ENCODE measurements at regions not wholly inside any gene's neighbourhood (a gene's known extent, or its start where the extent isn't known, plus 50 kb on each side); places are given as distances from the start of the nearest gene placed in this dataset.

DNA sequence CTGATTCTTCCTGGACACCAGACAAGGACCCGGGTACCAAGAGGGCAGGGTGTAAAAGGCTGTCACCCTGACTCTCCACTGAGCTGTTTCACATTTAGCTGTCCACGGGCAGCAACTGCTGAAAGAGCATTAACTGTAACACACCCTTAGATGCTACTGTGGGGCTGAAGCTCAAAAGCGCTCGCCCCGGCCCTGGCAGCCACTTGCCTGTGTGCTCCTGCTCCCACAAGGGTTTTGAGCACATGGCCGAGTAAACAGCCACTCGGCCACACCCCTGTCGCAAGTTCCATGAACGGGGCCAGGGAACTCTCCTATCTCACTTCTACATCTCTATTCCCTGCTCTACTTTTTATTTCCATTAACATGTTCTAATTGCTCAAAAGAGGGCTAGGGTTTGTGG, 421.7 kb downstream of the TUSC7 start:
- H4K20me1 ChIP-seq (ENCODE audit: insufficient read depth) = no peaks in the 10 kb centered on the region
- CTCF ChIA-PET = no interaction called here

GRCh38 chr3:117133066-117133465, 423.5 kb downstream of the TUSC7 start:
- H2AFZ ChIP-seq (ENCODE audit: low read depth) = no peak overlapping the region
- H3K79me2 ChIP-seq (ENCODE audit: insufficient read depth) = no peaks in the 10 kb centered on the region
- no peaks in the 10 kb centered on the region for H3K36me3 ChIP-seq (replicated peaks in 1 of 2; ENCODE audit: control insufficient read depth in 1 of 2, insufficient read depth in 2 of 2, low read length in 1 of 2)
- TF ChIP-seq MEF2A (IDR thresholded peaks at IDR 0.05; ENCODE audit: borderline replicate concordance, low read depth) (no peak), CTCF (IDR thresholded peaks at IDR 0.05) (no peak), USF1 (IDR thresholded peaks at IDR 0.05; ENCODE audit: borderline replicate concordance, low read depth) (no peak), TAF1 (IDR thresholded peaks at IDR 0.05; ENCODE audit: borderline replicate concordance, low read depth, low read length) (no peak), POLR2AphosphoS5 (IDR thresholded peaks at IDR 0.05; ENCODE audit: low read depth, low read length) (no peak), YY1 (IDR thresholded peaks at IDR 0.05; ENCODE audit: low read depth) (no peak), EP300 (IDR thresholded peaks at IDR 0.05; ENCODE audit: borderline replicate concordance in 1 of 2, low read depth in 1 of 2, low read length in 1 of 2) (no peak), TCF12 (IDR thresholded peaks at IDR 0.05) (no peak), REST (IDR thresholded peaks at IDR 0.05; ENCODE audit: low read depth, low read length) (no peak), JUND (IDR thresholded peaks at IDR 0.05) (no peak), SIN3A (IDR thresholded peaks at IDR 0.05; ENCODE audit: borderline replicate concordance, low read depth, low read length) (no peak)
- TF ChIP-seq, protein P1, sequence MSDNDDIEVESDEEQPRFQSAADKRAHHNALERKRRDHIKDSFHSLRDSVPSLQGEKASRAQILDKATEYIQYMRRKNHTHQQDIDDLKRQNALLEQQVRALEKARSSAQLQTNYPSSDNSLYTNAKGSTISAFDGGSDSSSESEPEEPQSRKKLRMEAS (IDR thresholded peaks at IDR 0.05; ENCODE audit: low read depth) = no peak
- no peaks in the 10 kb centered on the region for H3K27me3 ChIP-seq (ENCODE audit: insufficient read depth)
- DNase-seq = no peak
- no peaks in the 10 kb centered on the region for H4K20me1 ChIP-seq (ENCODE audit: insufficient read depth)
- no peak overlapping the region for H3K4me2 ChIP-seq
- ChIA-PET CTCF (no interaction called here), POLR2A (no interaction called here)
- H3K4me1 ChIP-seq (ENCODE audit: control insufficient read depth in 1 of 2, insufficient read depth in 2 of 2, low read depth in 1 of 2, low read length in 1 of 2) = peaks cover 0 to 4% of the 10 kb centered on the region in 2 experiments; a peak in 2 of 4 replicates
- H3K27ac ChIP-seq (ENCODE audit: low read depth in 2 of 2, low read length in 1 of 2) = no peak overlapping the region
- no peak overlapping the region for H3K4me3 ChIP-seq (ENCODE audit: low read depth in 2 of 2, low read length in 1 of 2)
- no peaks in the 10 kb centered on the region for H3F3A ChIP-seq (replicated peaks; ENCODE audit: insufficient read depth)
- H3K9me2 ChIP-seq = no peaks in the 10 kb centered on the region
- H3K9me3 ChIP-seq = no peaks in the 10 kb centered on the region
- WGBS (ENCODE audit: low lambda C conversion rate) = 94% methylated on average over 1 of the region's 1 CpG
- H3K9ac ChIP-seq = no peak overlapping the region

More for the DNA sequence above, 421.7 kb downstream of the TUSC7 start:
- 83% methylated on average over 5 of the region's 9 CpGs for WGBS (ENCODE audit: low lambda C conversion rate)
- H3K9ac ChIP-seq = no peak overlapping the region
- H3K9me2 ChIP-seq = no peaks in the 10 kb centered on the region
- no peaks in the 10 kb centered on the region for H3K27me3 ChIP-seq (ENCODE audit: insufficient read depth)
- H3F3A ChIP-seq (replicated peaks; ENCODE audit: insufficient read depth) = no peaks in the 10 kb centered on the region
- no peak overlapping the region for H3K4me3 ChIP-seq (ENCODE audit: low read depth in 2 of 2, low read length in 1 of 2)
- TF ChIP-seq SMC3 (IDR thresholded peaks at IDR 0.05; ENCODE audit: low read depth, low read length) (no peak), FOXJ3 (CRISPR knock-in tag; IDR thresholded peaks at IDR 0.05) (no peak), GATA2 (CRISPR knock-in tag; IDR thresholded peaks at IDR 0.05) (no peak), EP300 (IDR thresholded peaks at IDR 0.05; ENCODE audit: borderline replicate concordance in 1 of 2, low read depth in 1 of 2, low read length in 1 of 2) (no peak), RCOR1 (IDR thresholded peaks at IDR 0.05; ENCODE audit: low read length) (no peak), RFX5 (IDR thresholded peaks at IDR 0.05; ENCODE audit: low read length) (no peak), YY1 (IDR thresholded peaks at IDR 0.05; ENCODE audit: low read depth) (no peak), JUND (IDR thresholded peaks at IDR 0.05) (no peak), FOXM1 (IDR thresholded peaks at IDR 0.05; ENCODE audit: low read depth) (no peak), ELF1 (IDR thresholded peaks at IDR 0.05) (no peak), NFIC (IDR thresholded peaks at IDR 0.05; ENCODE audit: borderline replicate concordance) (no peak), MEF2A (IDR thresholded peaks at IDR 0.05; ENCODE audit: borderline replicate concordance, low read depth) (no peak), NRF1 (IDR thresholded peaks at IDR 0.05; ENCODE audit: low read depth, low read length) (no peak), POLR2AphosphoS5 (IDR thresholded peaks at IDR 0.05; ENCODE audit: low read depth, low read length) (no peak), MXI1 (IDR thresholded peaks at IDR 0.05; ENCODE audit: low read depth, low read length) (no peak)
- H3K9me3 ChIP-seq = no peaks in the 10 kb centered on the region
- H3K4me2 ChIP-seq = no peak overlapping the region
- H3K4me1 ChIP-seq (ENCODE audit: control insufficient read depth in 1 of 2, insufficient read depth in 2 of 2, low read depth in 1 of 2, low read length in 1 of 2) = peaks cover 0 to 7% of the 10 kb centered on the region in 2 experiments; a peak in 2 of 4 replicates
- no peak for DNase-seq
- no peaks in the 10 kb centered on the region for H3K36me3 ChIP-seq (replicated peaks in 1 of 2; ENCODE audit: control insufficient read depth in 1 of 2, insufficient read depth in 2 of 2, low read length in 1 of 2)
- no peaks in the 10 kb centered on the region for H3K79me2 ChIP-seq (ENCODE audit: insufficient read depth)
- POLR2A ChIA-PET = no interaction called here
- H3K27ac ChIP-seq (ENCODE audit: low read depth in 2 of 2, low read length in 1 of 2) = no peak overlapping the region
- H2AFZ ChIP-seq (ENCODE audit: low read depth) = no peak overlapping the region
